ENCODE measurements at regions not wholly inside any gene's neighbourhood (a gene's known extent, or its start where the extent isn't known, plus 50 kb on each side); places are given as distances from the start of the nearest gene placed in this dataset.

DNA sequence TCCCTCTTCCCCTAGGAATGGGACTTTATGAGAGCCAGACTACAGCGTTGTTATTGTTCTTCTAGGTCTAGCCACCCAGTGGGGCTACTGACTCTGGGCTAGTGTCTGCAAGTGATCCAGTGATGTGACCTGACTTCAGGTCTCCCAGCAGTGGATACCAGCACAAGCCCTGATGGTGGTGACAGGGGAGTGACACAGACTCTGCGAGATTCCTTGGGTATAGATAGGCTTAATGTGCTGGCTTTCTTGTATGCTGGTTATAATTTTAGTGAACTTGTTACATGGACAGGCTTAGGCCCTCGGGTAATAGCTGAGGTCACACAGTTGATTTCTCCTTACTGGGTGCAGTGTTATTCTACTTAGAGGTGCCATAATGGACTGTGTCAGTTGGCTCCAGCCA, 106.9 kb downstream of the TBC1D30 start:
- DNase-seq (ENCODE audit: low read depth in 3 of 3, low spot score in 2 of 3) = no peak

DNA sequence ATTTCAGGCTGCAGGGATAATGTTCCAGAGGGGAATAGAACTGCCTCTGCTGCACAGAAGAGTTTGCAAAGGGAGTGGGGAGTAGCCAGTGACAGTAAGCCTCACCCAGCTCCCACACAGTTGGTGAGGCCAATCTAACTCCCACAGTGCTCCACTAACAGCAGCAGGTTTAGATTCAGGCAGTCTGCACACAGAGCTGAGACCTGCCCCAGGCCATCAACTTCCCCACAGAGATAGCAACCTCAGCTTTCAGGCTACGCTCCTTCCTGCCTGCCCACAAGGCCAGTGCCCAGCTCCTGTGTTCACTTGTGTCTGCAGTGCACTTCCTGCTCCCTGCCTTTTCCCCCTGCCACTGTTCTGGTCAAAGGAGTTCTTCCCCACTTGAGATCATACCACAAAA, 107.5 kb downstream of the TBC1D30 start:
- DNase-seq (ENCODE audit: low read depth in 3 of 3, low spot score in 2 of 3) = no peak

DNA sequence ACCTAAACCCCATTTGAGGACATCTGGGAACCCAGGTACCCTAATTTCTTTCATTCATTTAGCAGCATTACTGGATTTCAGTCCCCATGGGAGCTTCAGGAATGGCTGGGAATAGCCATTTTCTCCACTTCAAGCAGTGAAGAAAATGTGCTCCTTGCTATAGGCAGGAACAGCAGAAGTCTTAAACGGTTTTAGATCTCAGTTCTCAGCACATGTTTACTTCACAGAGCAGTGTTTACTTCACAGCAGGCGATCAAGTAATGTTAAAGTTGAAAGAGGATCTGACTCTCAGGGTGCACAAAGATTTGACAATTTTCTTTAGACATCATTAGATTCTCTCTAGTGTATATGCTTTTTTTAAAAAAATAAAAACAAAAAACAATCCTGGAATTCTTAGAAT, 109.3 kb downstream of the TBC1D30 start:
- no peak for DNase-seq (ENCODE audit: low read depth in 3 of 3, low spot score in 2 of 3)

DNA sequence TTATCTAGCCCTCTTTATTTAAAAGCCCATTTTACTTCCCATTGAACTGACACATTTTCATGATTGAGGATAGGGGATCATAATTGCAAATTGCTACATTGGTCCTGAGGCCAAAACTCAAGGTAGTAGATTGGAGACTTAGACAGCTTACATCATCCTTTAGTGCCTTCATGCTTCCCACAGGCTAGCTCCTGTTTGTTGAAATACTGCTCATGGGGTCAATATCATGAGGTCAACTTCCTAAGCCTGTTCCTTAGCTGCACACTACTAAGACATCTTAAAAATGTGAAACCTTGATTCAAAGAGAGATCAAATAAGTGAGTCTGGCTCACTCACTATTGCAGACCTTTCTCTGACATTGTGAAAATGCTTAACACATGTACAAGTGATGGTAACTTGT, 113.0 kb downstream of the TBC1D30 start:
- no peak for DNase-seq (ENCODE audit: low read depth in 3 of 3, low spot score in 2 of 3)

DNA sequence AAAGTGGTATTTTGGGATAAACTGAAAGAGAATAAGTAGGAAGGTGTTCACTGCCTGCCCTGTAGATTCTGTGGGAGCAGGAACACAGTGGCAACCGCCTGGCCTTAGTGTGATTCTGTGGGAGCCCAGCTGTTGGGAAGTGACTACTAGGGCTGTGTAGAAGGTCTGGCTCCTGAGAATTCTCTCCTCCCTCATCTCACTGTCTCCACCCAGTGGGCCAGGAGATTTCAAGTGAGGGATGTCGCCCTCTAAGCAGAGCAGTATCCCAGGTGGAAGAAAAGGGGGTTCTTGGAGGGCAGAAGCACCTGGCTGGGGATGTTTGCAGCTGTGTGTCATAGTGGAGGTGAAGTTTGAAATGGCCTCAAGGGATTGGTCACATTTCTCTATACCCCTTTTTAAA, 113.7 kb downstream of the TBC1D30 start:
- no peak for DNase-seq (ENCODE audit: low read depth in 3 of 3, low spot score in 2 of 3)

DNA sequence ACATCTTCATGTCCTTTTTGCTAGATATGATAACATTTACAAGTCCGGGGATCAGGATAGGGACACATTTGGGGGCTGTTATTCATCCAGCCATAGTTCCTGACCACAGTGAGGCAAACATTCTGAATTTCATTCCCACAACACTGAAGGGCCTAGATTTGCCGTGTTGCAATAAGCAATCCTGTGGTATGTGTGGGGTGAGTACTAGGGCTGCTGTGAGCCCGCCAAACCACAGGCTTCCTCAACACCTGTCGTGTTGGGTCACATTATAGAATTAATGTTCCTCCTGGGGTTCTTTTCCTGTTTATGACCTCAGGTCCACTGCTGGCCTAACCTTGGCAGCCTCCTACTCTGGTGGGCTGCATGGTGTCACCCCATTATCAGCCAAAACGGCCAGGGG, 119.2 kb downstream of the TBC1D30 start:
- no peak for DNase-seq (ENCODE audit: low read depth in 3 of 3, low spot score in 2 of 3)

DNA sequence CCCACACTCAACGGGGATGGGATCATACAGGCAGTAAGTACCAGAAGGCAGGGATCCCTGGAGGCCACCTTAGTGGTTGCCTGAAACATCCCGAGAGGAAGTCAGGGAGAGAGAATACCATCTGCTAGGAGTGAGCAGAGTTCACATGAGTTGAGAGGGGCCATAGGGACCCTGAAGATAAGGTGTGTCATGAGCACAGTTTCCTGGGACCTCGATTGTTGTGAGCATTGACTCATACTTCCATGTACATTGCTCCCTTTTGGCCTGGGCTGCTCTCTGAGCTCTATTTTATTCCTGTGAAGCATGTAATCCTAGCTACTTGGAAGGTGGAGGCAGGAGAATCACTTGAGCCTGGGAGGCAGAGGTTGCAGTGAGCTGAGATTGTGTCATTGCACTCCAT, 120.5 kb downstream of the TBC1D30 start:
- no peak for DNase-seq (ENCODE audit: low read depth in 3 of 3, low spot score in 2 of 3)

DNA sequence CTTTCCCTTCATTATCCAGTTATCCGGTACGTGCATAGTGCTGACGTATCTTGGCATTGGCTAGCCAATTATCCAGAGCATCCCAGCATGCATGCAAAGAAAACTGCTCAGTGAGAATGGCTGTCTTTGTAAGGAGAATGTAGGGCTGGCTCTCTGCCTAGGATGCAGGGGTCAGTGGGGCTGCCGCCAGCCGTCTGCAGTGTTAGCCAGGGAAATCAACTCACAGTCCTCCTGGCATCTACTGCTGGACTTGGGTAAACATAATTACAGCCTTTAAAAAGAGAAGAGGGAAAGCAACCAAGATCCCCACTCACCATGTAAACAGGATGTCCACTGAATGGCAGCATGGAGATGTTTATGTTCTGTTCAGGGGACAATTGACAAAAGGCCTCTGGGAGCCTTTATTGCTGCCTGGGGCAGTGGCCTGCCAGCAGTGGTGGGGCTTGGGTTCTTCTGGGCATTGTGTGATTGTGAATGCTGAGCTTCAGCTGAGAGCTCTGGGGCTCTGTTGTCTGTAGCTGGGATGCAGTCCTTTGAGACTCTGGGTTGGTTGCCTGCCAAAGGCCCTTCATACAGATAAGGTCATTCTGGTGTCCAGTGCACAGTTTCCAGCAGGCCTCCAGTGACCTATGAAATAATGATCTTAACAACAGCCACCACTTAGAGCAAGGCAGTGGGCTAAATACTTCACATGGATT, 121.8 kb downstream of the TBC1D30 start:
- DNase-seq (ENCODE audit: low read depth in 3 of 3, low spot score in 2 of 3) = peak in 1 of 3 donors; percentile 2

DNA sequence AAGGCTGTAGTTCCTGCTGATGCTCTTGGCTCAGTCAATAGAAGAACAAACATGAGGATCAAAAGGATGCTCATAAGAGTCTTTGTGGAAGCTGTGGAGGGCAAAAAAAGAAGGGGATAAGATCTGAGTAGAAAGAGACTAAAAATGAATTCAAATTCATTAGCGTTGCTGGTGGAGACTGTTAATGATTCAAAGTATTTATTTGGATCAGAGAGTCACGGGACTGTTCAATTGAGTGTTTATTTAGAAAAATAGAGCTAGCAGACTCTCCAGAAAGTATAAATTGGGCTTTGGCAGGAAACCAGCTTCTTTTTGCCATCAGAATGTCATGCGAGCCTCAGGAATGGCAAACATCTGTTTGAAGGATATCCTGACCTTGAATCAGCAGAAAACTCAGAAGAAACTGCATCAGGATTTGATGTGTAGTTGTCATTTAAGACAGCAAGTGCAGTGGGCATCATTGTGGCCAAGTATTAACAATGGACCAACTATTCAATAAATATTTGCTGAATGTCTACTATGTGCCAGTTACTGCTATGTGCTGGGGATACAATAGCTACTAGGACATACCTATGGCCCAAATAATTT, 126.4 kb downstream of the TBC1D30 start:
- no peak for DNase-seq (ENCODE audit: low read depth in 3 of 3, low spot score in 2 of 3)

DNA sequence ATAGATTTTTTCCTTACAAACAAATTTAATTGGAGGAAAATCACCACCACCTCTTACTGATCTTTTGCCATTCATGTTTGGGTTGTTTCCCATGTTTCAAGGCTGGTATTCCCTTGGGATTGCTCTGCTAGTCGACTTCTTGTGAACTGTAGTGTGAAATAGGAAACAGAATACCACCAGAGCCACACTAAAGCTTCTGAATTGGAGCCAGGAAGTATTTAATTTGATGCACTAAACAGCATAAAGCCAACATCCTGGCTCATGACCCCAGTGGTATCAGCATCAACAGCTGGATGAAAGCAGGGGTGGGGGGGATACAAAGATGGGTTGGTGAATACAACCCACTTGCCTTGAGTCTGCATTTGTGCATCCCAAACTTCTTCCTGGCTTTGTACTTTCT, 127.5 kb downstream of the TBC1D30 start:
- DNase-seq (ENCODE audit: low read depth in 3 of 3, low spot score in 2 of 3) = no peak

DNA sequence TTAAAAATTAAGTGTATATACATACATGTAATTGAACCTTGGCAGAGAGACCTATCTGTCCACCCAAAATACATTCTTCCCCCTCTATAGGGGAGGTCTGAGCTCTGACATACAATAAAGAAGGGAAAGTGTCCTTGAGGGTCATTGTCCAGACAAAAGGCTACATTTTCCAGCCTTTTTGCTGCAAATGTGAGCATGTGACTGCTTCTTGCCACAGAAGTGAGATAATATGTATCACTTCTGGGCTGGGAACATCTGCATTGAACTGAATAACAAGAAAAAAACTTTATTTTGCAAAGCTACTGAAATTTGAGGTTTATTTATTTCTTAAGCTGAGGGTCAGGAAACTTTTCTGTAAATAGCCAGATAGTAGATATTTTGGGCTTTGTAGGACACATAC, 131.3 kb downstream of the TBC1D30 start:
- no peak for DNase-seq (ENCODE audit: low read depth in 3 of 3, low spot score in 2 of 3)

DNA sequence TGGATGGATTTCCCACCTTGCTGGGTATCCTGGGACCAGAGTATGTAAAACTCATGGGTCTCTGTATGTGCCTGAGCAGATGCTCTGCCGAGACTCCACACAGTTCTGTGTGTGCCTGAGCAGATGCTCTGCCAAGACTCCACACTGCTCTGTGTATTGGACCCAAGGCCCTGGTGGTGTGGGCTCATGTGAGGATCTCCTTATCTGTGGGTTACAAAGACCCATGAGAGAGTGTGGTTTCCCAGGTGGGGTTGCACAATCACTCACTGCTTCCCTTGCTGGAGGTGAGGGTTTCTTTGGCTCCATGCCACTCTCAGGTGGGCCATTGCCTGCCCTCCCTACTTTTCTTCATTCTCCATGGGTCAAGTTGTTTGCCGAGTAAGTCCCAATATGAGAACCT, 141.5 kb downstream of the TBC1D30 start:
- DNase-seq (ENCODE audit: low read depth in 3 of 3, low spot score in 2 of 3) = no peak

DNA sequence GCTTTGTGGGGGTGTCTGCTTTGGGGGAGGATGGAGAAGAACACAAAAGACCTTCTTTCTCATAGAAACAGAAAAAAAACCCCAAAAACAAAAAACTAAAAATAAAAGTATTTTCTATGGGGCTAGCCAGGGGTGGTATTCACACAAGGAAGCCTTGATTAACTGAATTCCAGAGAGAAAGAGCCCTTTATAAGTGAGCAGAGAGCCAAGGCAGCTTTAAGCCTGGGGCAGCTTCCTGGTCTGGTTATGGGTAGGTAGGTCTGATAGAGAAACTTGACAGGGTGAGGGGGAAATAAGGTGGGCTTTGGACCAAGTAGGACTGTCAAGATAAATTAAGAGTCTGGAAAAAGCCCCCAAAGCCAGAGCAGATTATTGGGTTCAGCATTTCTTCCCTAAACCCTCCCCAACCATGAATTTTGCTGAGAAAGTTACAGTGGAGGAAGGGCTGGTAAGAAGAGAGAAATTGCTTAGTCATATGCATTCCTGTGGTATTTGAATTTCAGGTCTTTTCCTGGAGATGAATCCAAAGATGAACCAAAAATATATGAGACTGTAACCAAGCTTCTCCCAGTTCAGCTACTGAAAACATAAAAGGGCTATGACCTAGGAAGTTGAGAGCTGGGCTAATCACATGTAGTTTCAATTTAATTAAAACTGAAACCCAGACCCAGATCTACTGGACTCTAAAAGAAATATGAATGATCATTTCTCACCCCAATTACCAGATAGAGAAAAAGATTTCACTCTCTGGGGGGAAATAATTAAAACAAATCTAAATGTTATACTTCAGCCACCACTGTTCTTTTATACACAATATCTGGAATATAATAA, 144.8 kb downstream of the TBC1D30 start:
- no peak for DNase-seq (ENCODE audit: low read depth in 3 of 3, low spot score in 2 of 3)

DNA sequence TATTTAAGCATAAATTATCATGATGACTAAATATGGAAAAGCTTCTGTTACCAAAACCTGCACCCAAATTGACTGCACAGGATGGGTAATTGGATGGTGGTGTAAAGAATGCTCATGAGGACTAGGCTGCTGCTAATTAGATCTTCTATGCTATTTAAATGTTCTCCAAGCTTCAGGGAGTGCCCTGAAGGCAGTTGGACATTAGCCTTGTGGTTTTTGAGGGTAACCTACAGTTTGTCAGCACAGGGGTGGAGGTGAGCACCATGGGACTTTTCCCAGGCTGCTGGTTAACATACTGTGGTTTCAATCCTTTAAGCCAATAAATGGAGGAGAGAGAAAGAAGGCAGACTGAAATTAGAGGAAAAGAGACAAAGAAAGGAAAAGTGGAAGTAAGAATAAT, 145.0 kb downstream of the WIF1 start:
- no peak for DNase-seq (ENCODE audit: low read depth in 3 of 3, low spot score in 2 of 3)

DNA sequence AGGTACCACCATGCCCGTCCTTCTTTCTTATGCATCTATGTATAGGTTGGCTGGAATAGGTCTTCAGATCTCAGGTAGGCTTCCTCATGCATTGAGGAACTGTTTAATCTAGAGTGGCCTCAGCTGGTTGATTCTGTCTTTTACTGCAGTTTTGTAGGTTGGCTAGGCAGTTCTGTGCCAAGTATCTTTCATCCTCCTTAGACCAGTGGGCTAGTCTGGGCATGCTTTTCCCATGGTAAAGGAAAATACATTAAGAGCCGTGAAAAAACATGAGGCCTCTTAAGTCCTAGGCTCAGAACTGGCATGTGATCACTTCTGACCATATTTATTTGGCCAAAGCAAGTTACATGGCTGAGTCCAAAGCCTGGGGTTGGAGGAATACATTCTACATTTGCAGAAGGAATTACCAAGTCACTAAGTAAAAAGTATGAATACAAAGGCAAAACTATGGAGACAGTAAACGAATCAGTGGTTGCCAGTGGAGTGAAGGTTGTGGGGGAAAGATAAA, 137.3 kb downstream of the WIF1 start:
- no peak for DNase-seq (ENCODE audit: low read depth in 3 of 3, low spot score in 2 of 3)

DNA sequence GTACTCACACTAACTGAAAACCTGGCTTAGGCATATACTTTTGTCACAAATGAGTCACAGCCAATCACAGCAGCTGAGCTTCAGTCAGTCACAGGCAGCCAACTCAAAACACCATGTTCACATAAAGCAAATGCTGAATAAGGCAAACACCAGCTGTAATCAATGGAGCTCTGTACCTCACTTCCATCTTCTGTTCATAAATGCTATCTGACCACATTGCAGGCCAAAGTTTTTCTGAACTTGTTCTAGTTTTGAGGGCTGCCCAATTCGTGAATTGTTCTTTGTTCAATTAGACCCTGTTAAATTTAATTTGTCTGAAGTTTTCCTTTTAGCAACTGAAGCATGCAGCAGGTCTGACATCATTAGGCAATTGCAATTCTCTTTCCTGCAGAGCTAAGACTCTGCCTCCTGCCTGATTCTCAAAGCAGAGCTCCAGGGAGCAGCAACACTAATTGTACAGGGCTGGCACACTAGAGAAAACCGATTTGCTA, 129.9 kb downstream of the WIF1 start:
- no peak for DNase-seq (ENCODE audit: low read depth in 3 of 3, low spot score in 2 of 3)

DNA sequence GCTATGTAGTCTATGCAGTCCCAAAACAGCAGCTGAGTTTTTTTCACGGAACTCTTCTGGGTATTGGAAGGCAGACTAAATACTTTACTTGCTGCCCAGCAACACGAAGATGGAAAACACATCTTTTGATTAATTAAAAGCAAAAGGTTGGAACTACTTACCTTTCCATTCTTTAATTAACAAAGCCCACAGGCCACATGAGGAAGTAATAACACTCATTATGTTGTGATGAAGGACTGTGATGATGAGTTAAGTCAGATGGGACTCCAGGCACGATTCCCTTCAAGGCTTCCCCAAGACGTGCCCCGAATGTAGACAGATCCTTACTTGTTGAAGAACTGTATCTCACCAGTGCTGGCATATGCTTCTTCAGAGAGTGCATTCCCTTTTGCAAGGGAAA, 129.0 kb downstream of the WIF1 start:
- no peak for DNase-seq (ENCODE audit: low read depth in 3 of 3, low spot score in 2 of 3)

DNA sequence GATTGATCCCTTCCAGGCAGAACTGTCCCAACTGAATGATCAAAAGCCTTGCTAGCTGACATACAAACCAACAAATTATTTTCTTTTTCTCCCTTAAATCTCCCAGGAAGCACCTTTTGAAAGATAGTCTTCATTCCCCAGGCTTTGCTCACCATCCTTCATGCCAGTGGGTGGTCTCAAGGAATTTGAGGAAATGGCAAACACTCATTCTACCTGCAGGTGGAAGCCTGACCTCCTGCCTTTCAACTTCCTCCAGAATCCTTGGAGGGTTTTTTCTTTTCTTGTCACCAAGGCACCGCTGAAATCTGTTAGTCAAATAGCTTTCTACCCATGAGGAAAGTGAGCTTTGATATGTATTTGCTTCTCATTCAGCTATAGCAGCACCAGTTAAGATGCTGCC, 128.5 kb downstream of the WIF1 start:
- no peak for DNase-seq (ENCODE audit: low read depth in 3 of 3, low spot score in 2 of 3)

DNA sequence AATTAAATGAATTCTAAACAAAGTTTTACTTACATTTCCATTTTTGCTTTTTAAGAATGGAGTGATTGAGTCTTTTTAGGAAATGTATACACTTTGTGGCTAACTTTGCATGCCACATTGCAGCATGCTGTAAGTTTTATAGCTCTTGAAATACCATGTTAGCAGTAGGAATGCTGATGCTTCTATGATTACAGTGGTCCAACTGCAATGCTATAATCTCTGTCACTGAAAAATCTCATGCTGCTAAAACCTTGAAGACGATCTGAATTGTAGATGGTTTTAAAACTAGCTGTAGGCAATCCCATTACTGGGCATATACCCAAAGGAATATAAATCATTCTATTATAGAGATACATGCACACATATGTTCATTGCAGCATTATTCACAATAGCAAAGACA, 127.6 kb downstream of the WIF1 start:
- no peak for DNase-seq (ENCODE audit: low read depth in 3 of 3, low spot score in 2 of 3)

DNA sequence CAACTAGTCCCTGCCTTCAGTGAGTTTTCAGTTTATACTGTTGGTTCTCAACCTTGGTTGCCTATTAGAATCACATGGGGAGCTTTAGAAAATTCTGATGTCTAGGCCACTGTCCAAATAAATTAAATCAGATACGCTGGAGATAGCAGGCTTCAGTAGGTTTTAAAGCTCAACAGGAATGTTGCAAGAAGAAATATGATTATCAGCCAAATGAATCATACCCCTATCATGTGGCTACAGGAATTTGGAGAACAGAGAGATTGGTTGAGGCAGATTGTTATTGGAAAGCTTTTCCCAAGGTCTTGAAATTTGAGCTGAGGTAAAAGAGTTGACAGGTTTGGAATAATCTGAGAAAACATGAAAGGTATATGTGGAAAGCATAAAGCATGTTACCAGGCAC, 125.3 kb downstream of the WIF1 start:
- no peak for DNase-seq (ENCODE audit: low read depth in 3 of 3, low spot score in 2 of 3)

DNA sequence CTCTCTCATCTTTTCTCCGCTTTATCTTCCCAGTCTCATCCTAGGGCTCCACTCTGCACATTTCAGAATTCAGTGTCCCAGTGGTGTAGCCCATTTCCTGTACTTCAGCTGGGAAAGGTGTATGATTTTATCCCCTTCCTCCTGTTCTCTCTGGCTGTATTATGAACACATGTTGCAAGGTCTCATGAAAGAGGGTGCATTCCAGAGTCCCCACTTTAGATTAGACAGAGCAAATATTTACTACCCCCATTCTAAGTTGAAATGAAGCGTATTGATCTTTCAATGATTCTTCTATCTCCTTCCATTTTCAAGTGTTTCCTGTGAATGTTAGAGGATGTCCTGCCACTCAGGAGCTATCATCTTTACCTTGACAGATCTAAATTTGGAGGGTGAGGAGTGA, 123.2 kb downstream of the WIF1 start:
- DNase-seq (ENCODE audit: low read depth in 3 of 3, low spot score in 2 of 3) = no peak
